Endodermal cell (in vitro differentiated cells): ENCODE measurements at regions not wholly inside any gene's neighbourhood (a gene's known extent, or its start where the extent isn't known, plus 50 kb on each side); places are given as distances from the start of the nearest gene placed in this dataset.
"Not testable (repeated sequence)": the region's sequence is repeated elsewhere in the genome, so short reads cannot be mapped to it uniquely, and the experiment has no call there.

Source experiments
- DNase-seq: peaks from one replicate; pipeline ENCODE4 v3.0.0-alpha.2; 2017
- H3K27ac ChIP-seq: 2 replicates; pipeline ENCODE4 v1.5.1; 2013; ENCODE audit warnings: mild to moderate bottlenecking, low read depth, low read length, moderate library complexity
- H3K27me3 ChIP-seq: 2 replicates; pipeline ENCODE4 v1.6.1; 2013; ENCODE audit warnings: mild to moderate bottlenecking, low read length, moderate library complexity; ENCODE audit not compliant: insufficient read depth, control insufficient read depth, poor library complexity, severe bottlenecking
- H3K36me3 ChIP-seq: 2 replicates; pipeline ENCODE4 v1.7.0; 2013; ENCODE audit warnings: mild to moderate bottlenecking, low read length, moderate library complexity; ENCODE audit not compliant: control insufficient read depth, insufficient read depth
- H3K4me1 ChIP-seq: one replicate; pipeline ENCODE4 v1.7.0; 2013; ENCODE audit warnings: low read length; ENCODE audit not compliant: control insufficient read depth, insufficient read depth
- H3K4me3 ChIP-seq: 2 replicates; pipeline ENCODE4 v1.5.1; 2013; ENCODE audit warnings: mild to moderate bottlenecking, low read length, moderate library complexity
- H3K9ac ChIP-seq: 2 replicates; pipeline ENCODE4 v1.6.1; 2013; ENCODE audit warnings: mild to moderate bottlenecking, low read length, moderate library complexity; ENCODE audit not compliant: poor library complexity, severe bottlenecking; ENCODE audit errors: extremely low read depth
- H3K9me3 ChIP-seq: 2 replicates; pipeline ENCODE4 v1.6.1; 2013; ENCODE audit warnings: mild to moderate bottlenecking, low read length, moderate library complexity; ENCODE audit not compliant: control insufficient read depth
- H3K27ac Mint-ChIP-seq: 2 replicates; pipeline ENCODE4 v1.8.0; 2020; ENCODE audit warnings: mixed read lengths
- H3K27me3 Mint-ChIP-seq: 2 replicates; pipeline ENCODE4 v1.8.0; 2021; ENCODE audit warnings: mild to moderate bottlenecking, mixed read lengths; ENCODE audit not compliant: insufficient read depth
- H3K36me3 Mint-ChIP-seq: 2 replicates; pipeline ENCODE4 v1.8.0; 2020; ENCODE audit warnings: low read depth, mixed read lengths
- H3K4me1 Mint-ChIP-seq: 2 replicates; pipeline ENCODE4 v1.8.0; 2020; ENCODE audit warnings: mixed read lengths
- H3K4me3 Mint-ChIP-seq: 2 replicates; pipeline ENCODE4 v1.8.0; 2020; ENCODE audit warnings: mild to moderate bottlenecking, moderate library complexity, mixed read lengths
- H3K9me3 Mint-ChIP-seq: 2 replicates; pipeline ENCODE4 v1.8.0; 2020; ENCODE audit warnings: mild to moderate bottlenecking, mixed read lengths
- CTCF ChIP-seq: fragments of 200-600 bp; sonication (generic); conservative IDR thresholded peaks from 2 replicates; pipeline ENCODE4 v1.5.0; 2021; ENCODE audit warnings: antibody characterized with exemption, mild to moderate bottlenecking
- WGBS, 2 experiments: methylation state at CpG; one replicate each; pipeline versions ENCODE4 v1.1.5 to v1.1.7; 2013; ENCODE audit warnings: missing lambda C conversion rate in 2 of 2, mixed read lengths in 1 of 2; ENCODE audit not compliant: insufficient coverage in 1 of 2, insufficient read length in 1 of 2; 5-methylcytosine and 5-hydroxymethylcytosine counted together

DNA sequence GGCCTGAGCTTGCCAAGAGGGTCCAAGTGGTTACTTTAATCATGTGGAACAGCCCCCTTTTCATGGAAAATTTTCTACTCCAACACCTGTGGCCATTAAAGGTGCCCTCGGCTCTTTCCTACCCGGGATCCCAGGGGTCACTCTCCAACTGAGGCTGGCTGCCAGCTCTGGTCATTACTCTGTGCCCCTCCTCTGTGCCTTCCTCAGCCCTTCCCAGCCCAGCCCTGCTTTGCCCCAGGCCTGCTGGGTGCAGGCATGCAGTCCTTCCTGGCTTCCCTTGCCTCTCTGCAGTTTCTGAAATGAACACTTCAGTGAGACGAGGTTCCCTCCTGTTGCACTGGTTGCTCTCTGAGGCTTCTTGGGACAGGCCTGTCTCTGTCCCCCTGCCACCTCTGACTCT, 951.1 kb upstream of the ZNF722 start:
- no peaks in the 10 kb centered on the region for H3K4me1 ChIP-seq
- no peak overlapping the region for H3K4me3 ChIP-seq
- H3K4me1 Mint-ChIP-seq = no peaks in the 10 kb centered on the region
- no peak for DNase-seq
- no peak overlapping the region for H3K27ac Mint-ChIP-seq
- H3K36me3 ChIP-seq = no peaks in the 10 kb centered on the region
- 71 to 76% methylated on average over 1 to 3 of the region's 3 CpGs for WGBS, 2 experiments
- H3K36me3 Mint-ChIP-seq = peaks cover 2% of the 10 kb centered on the region
- H3K27me3 Mint-ChIP-seq = no peaks in the 10 kb centered on the region
- no peaks in the 10 kb centered on the region for H3K27me3 ChIP-seq
- H3K9ac ChIP-seq = no peak overlapping the region
- no peak overlapping the region for H3K27ac ChIP-seq
- peaks cover 69% of the 10 kb centered on the region for H3K9me3 ChIP-seq
- no peak for TF ChIP-seq CTCF
- no peak overlapping the region for H3K4me3 Mint-ChIP-seq
- H3K9me3 Mint-ChIP-seq = no peaks in the 10 kb centered on the region

- H3K27ac Mint-ChIP-seq = no peak overlapping the region
- H3K9me3 ChIP-seq = peaks cover 47% of the 10 kb centered on the region
- no peaks in the 10 kb centered on the region for H3K36me3 ChIP-seq
- no peaks in the 10 kb centered on the region for H3K4me1 ChIP-seq
- no peak overlapping the region for H3K27ac ChIP-seq
- H3K9me3 Mint-ChIP-seq = peaks cover 44% of the 10 kb centered on the region
- no peaks in the 10 kb centered on the region for H3K27me3 ChIP-seq
- no peak for TF ChIP-seq CTCF
- WGBS, 2 experiments = 89 to 90% methylated on average over 3 to 45 of the region's 45 CpGs
- peaks cover 11% of the 10 kb centered on the region for H3K36me3 Mint-ChIP-seq
- no peak overlapping the region for H3K4me3 Mint-ChIP-seq
- no peak for DNase-seq
- H3K9ac ChIP-seq = no peak overlapping the region
- no peaks in the 10 kb centered on the region for H3K4me1 Mint-ChIP-seq
- H3K4me3 ChIP-seq = no peak overlapping the region
- H3K27me3 Mint-ChIP-seq = no peaks in the 10 kb centered on the region
Observed at GRCh38 chr7:63054191-63054661, 944.4 kb upstream of the ZNF722 start.

GRCh38 chr7:63057265-63057664, 941.4 kb upstream of the ZNF722 start:
- no peaks in the 10 kb centered on the region for H3K4me1 Mint-ChIP-seq
- Histone ChIP-seq H3K36me3 (no peaks in the 10 kb centered on the region), H3K27ac (no peak overlapping the region), H3K9ac (no peak overlapping the region), H3K4me1 (no peaks in the 10 kb centered on the region), H3K4me3 (no peak overlapping the region), H3K9me3 (peaks cover 47% of the 10 kb centered on the region), H3K27me3 (no peaks in the 10 kb centered on the region)
- TF ChIP-seq CTCF = no peak
- 90 to 100% methylated on average over 2 to 5 of the region's 5 CpGs for WGBS, 2 experiments
- H3K27ac Mint-ChIP-seq = no peak overlapping the region
- DNase-seq = no peak
- H3K4me3 Mint-ChIP-seq = no peak overlapping the region
- peaks cover 8% of the 10 kb centered on the region for H3K36me3 Mint-ChIP-seq
- peaks cover 62% of the 10 kb centered on the region for H3K9me3 Mint-ChIP-seq
- no peaks in the 10 kb centered on the region for H3K27me3 Mint-ChIP-seq

- H3K27ac Mint-ChIP-seq, DNase-seq, H3K27me3 Mint-ChIP-seq, H3K36me3 Mint-ChIP-seq, H3K27me3 ChIP-seq, H3K4me3 Mint-ChIP-seq, H3K4me1 ChIP-seq, H3K4me1 Mint-ChIP-seq, H3K27ac ChIP-seq, H3K9ac ChIP-seq, H3K4me3 ChIP-seq, H3K36me3 ChIP-seq: not testable (repeated sequence)
- peaks cover 39% of the 10 kb centered on the region for H3K9me3 ChIP-seq
- peaks cover 81% of the 10 kb centered on the region for H3K9me3 Mint-ChIP-seq
- 77 to 80% methylated on average over 1 to 7 of the region's 9 CpGs for WGBS, 2 experiments
Observed at GRCh38 chr7:63060701-63061100, 937.9 kb upstream of the ZNF722 start.
